GM23338 (cell line): ENCODE measurements at regions not wholly inside any gene's neighbourhood (a gene's known extent, or its start where the extent isn't known, plus 50 kb on each side); places are given as distances from the start of the nearest gene placed in this dataset.

Experiments used
- ATAC-seq: fragments of 200-7000 bp; cut with Tn5 transposase; 3 replicates; pipeline ENCODE4 v1.9.1; 2020
- DNase-seq: peaks from one replicate; pipeline ENCODE4 v3.0.0-alpha.2; 2015; ENCODE audit warnings: low spot score
- H2AFZ ChIP-seq: fragments of 200-600 bp; sonication (generic); 2 replicates; pipeline ENCODE4 v1.8.0; 2016; ENCODE audit warnings: antibody characterized with exemption, mild to moderate bottlenecking, moderate library complexity
- H3F3A ChIP-seq: fragments of 200-600 bp; sonication (generic); replicated peaks from 2 replicates; pipeline ENCODE4 v1.8.0; 2017; ENCODE audit warnings: antibody characterized with exemption, mixed run types, low read depth
- H3K27ac ChIP-seq: fragments of 200-600 bp; sonication (generic); 2 replicates; pipeline ENCODE4 v1.6.1; 2016; ENCODE audit warnings: low read depth
- H3K27me3 ChIP-seq: fragments of 200-600 bp; sonication (generic); 2 replicates; pipeline ENCODE4 v1.8.0; 2016; ENCODE audit warnings: mild to moderate bottlenecking, mixed run types, moderate library complexity; ENCODE audit not compliant: insufficient read depth
- H3K36me3 ChIP-seq: fragments of 200-600 bp; sonication (generic); 2 replicates; pipeline ENCODE4 v1.8.0; 2016; ENCODE audit warnings: mild to moderate bottlenecking; ENCODE audit not compliant: insufficient read depth
- H3K4me1 ChIP-seq: fragments of 200-600 bp; sonication (generic); 2 replicates; pipeline ENCODE4 v1.8.0; 2016; ENCODE audit warnings: mild to moderate bottlenecking, moderate library complexity; ENCODE audit not compliant: insufficient read depth
- H3K4me2 ChIP-seq: fragments of 200-600 bp; sonication (generic); 2 replicates; pipeline ENCODE4 v1.7.1; 2017; ENCODE audit warnings: mixed run types
- H3K4me3 ChIP-seq: fragments of 200-600 bp; sonication (generic); 2 replicates; pipeline ENCODE4 v1.6.1; 2016; ENCODE audit warnings: mixed run types
- H3K79me2 ChIP-seq: fragments of 200-600 bp; sonication (generic); replicated peaks from 2 replicates; pipeline ENCODE4 v1.8.0; 2017; ENCODE audit warnings: mild to moderate bottlenecking; ENCODE audit not compliant: insufficient read depth
- H3K9me2 ChIP-seq: fragments of 200-600 bp; sonication (generic); 2 replicates; pipeline ENCODE4 v1.8.0; 2017; ENCODE audit not compliant: insufficient read depth
- H4K20me1 ChIP-seq: fragments of 200-600 bp; sonication (generic); replicated peaks from 2 replicates; pipeline ENCODE4 v1.8.0; 2017; ENCODE audit warnings: mild to moderate bottlenecking; ENCODE audit not compliant: insufficient read depth
- H3K27ac Mint-ChIP-seq: 2 replicates; pipeline ENCODE4 v1.8.0; 2020; ENCODE audit warnings: inconsistent platforms, mild to moderate bottlenecking, moderate library complexity, mixed read lengths
- H3K27me3 Mint-ChIP-seq: 3 replicates; pipeline ENCODE4 v1.8.0; 2022; ENCODE audit warnings: low read depth, mild to moderate bottlenecking, moderate library complexity, mixed read lengths, inconsistent platforms; ENCODE audit not compliant: insufficient read depth, poor library complexity
- H3K36me3 Mint-ChIP-seq: 3 replicates; pipeline ENCODE4 v1.8.0; 2021; ENCODE audit warnings: low read depth, mild to moderate bottlenecking, inconsistent platforms, moderate library complexity, mixed read lengths
- H3K4me1 Mint-ChIP-seq: 3 replicates; pipeline ENCODE4 v1.8.0; 2020; ENCODE audit warnings: mild to moderate bottlenecking, inconsistent platforms, mixed read lengths
- H3K4me3 Mint-ChIP-seq: 3 replicates; pipeline ENCODE4 v1.8.0; 2021; ENCODE audit warnings: moderate library complexity, mild to moderate bottlenecking, inconsistent platforms, mixed read lengths
- H3K9me3 Mint-ChIP-seq: 3 replicates; pipeline ENCODE4 v1.8.0; 2020; ENCODE audit warnings: moderate library complexity, mild to moderate bottlenecking, inconsistent platforms, mixed read lengths
- CREB1 ChIP-seq: fragments of 250-450 bp; sonication (Bioruptor Pico); IDR thresholded peaks from 2 replicates; pipeline ENCODE4 v1.5.0; 2020; ENCODE audit warnings: low read depth, mild to moderate bottlenecking, moderate library complexity
- EZH2 ChIP-seq: fragments of 200-600 bp; sonication (generic); IDR thresholded peaks from one replicate; pipeline ENCODE4 v1.8.0; 2017; ENCODE audit warnings: antibody characterized with exemption, mild to moderate bottlenecking, low read depth; ENCODE audit not compliant: unreplicated experiment
- EZH2phosphoT487 ChIP-seq: fragments of 200-600 bp; sonication (generic); IDR thresholded peaks from one replicate; pipeline ENCODE4 v1.8.1; 2018; ENCODE audit warnings: antibody characterized with exemption; ENCODE audit not compliant: unreplicated experiment
- JUNB ChIP-seq: IDR thresholded peaks from one replicate; pipeline ENCODE4 v1.6.1; 2016; ENCODE audit warnings: antibody characterized with exemption; ENCODE audit not compliant: unreplicated experiment
- POLR2AphosphoS5 ChIP-seq: IDR thresholded peaks from 2 replicates; pipeline ENCODE4 v1.6.1; 2016; ENCODE audit warnings: antibody characterized with exemption, low read depth
- ZNF114 ChIP-seq: fragments of 250-450 bp; sonication (Bioruptor Pico); IDR thresholded peaks from 2 replicates; pipeline ENCODE4 v1.5.0; 2020; ENCODE audit warnings: mild to moderate bottlenecking, moderate library complexity
- ZNF331 ChIP-seq: fragments of 250-450 bp; sonication (Bioruptor Pico); IDR thresholded peaks from 2 replicates; pipeline ENCODE4 v1.5.0; 2020; ENCODE audit warnings: low read depth, mild to moderate bottlenecking, moderate library complexity
- TF ChIP-seq, protein P1 (sequence below): IDR thresholded peaks from 2 replicates; pipeline ENCODE4 v1.6.1; 2016; ENCODE audit warnings: antibody characterized with exemption
- TF ChIP-seq, protein P2 (sequence below): IDR thresholded peaks from one replicate; pipeline ENCODE4 v1.6.1; 2018; ENCODE audit warnings: antibody characterized with exemption; ENCODE audit not compliant: unreplicated experiment

DNA sequence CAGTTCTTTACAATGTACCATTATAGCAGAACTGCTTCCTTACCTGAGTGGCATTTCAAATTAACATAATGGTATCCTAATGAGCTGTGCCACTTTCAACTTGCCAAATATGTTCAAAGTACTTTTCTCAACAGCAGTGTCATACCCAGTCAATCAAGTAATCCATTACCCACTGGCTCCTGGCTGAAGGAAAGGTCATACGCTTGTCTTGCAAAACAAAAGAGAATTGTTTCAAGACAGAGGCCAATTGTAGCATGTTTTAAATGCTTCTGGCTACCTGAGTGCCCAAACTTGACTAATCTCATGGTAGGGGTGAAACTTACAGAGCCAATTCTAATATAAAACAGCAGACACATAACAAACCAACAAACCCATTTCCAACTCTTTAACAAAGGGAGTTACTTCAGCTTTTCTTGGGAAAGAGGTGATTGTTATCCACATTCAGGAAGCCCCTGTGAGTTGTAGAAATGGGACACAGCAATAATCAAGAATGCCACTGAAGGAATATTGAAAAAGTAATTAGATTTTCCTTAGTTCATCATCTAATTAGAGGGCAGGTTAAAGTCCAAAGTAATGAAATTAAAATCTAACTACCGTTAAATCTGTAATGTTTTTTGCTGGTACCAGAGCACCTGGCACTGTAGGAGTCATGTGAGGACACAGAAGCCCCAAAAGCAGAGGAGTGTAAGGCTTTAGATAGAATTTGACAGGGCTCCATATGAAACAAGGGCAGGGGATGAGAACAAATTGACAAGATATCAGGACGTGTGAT is 241.9 kb downstream of the RWDD3 start:
- H3K4me2 ChIP-seq, result no peak overlapping the region
- Mint-ChIP-seq H3K27me3 (no peaks in the 10 kb centered on the region), H3K27ac (no peak overlapping the region), H3K36me3 (peaks cover 13% of the 10 kb centered on the region; the same call in 2 of the 3 replicates), H3K4me3 (no peak overlapping the region), H3K4me1 (no peaks in the 10 kb centered on the region; the same call in 2 of the 3 replicates), H3K9me3 (peaks cover 21% of the 10 kb centered on the region)
- no peaks in the 10 kb centered on the region for H3F3A ChIP-seq
- no peak overlapping the region for H3K27ac ChIP-seq
- H4K20me1 ChIP-seq, result no peaks in the 10 kb centered on the region
- DNase-seq (no peak), ATAC-seq (no peak)
- no peak overlapping the region for H3K4me3 ChIP-seq
- no peaks in the 10 kb centered on the region for H3K27me3 ChIP-seq
- H3K4me1 ChIP-seq, result no peaks in the 10 kb centered on the region
- H3K36me3 ChIP-seq, result no peaks in the 10 kb centered on the region
- no peaks in the 10 kb centered on the region for H3K79me2 ChIP-seq
- TF ChIP-seq EZH2phosphoT487, result no peak
- H2AFZ ChIP-seq, result no peak overlapping the region; the same call in 1 of the 2 replicates
- H3K9me2 ChIP-seq, result peaks cover 17% of the 10 kb centered on the region; the same call in 1 of the 2 replicates

DNA sequence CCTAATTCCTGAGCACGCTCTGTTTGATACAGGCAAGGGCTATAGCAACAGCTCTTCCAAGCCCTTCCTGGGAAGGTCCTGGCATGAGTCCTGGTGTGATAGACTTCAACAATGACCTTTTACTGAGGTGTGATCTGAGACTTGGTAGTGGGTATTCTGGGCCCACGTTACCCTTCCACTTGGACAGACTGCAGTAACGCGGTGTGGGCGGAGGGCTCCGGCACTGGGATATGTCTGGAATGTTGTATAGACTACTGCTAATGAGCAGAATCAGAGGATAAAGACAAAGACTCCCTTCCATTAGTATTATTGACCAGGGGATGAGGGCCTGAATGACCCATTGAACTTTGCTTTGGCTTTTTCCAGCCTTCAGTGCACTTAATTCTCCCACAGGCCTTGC is 262.3 kb downstream of the RWDD3 start:
- DNase-seq (no peak), ATAC-seq (no peak)
- Mint-ChIP-seq H3K27ac (no peak overlapping the region), H3K36me3 (no peaks in the 10 kb centered on the region), H3K4me1 (peaks cover 6% of the 10 kb centered on the region), H3K4me3 (no peak overlapping the region), H3K27me3 (peaks cover 2% of the 10 kb centered on the region), H3K9me3 (no peaks in the 10 kb centered on the region)
- Histone ChIP-seq H3K27me3 (no peaks in the 10 kb centered on the region), H3K36me3 (no peaks in the 10 kb centered on the region), H3K27ac (no peak overlapping the region), H3K9me2 (peaks cover 19% of the 10 kb centered on the region; the same call in 1 of the 2 replicates), H3F3A (no peaks in the 10 kb centered on the region), H3K4me1 (peaks cover 3% of the 10 kb centered on the region; the same call in 1 of the 2 replicates), H2AFZ (no peak overlapping the region), H4K20me1 (no peaks in the 10 kb centered on the region), H3K4me2 (no peak overlapping the region), H3K4me3 (no peak overlapping the region), H3K79me2 (no peaks in the 10 kb centered on the region)
- TF ChIP-seq JUNB (no peak), ZNF114 (CRISPR knock-in tag) (no peak), POLR2AphosphoS5 (no peak), ZNF331 (no peak)
- TF ChIP-seq, protein P1, sequence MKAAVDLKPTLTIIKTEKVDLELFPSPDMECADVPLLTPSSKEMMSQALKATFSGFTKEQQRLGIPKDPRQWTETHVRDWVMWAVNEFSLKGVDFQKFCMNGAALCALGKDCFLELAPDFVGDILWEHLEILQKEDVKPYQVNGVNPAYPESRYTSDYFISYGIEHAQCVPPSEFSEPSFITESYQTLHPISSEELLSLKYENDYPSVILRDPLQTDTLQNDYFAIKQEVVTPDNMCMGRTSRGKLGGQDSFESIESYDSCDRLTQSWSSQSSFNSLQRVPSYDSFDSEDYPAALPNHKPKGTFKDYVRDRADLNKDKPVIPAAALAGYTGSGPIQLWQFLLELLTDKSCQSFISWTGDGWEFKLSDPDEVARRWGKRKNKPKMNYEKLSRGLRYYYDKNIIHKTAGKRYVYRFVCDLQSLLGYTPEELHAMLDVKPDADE, result no peak

DNA sequence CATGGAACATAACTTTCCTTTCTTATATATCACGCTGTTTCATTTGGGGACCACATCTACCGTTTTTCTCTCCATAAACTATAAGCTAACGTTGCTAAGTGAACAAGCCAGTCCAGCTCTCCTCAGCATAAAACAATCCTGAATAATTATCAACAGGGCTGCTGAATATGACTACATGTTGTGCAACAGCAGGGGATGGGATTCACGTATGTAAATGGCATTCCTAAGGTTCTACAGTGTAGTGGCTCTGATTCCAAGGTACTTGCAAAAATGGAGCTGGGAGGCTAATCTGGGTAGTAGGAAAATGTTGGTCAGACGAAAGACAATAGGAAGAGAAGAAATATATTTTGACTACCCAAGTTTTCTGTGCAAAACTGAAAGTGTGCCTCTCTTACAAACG is 262.8 kb downstream of the RWDD3 start:
- no peaks in the 10 kb centered on the region for H3K9me3 Mint-ChIP-seq
- no peak overlapping the region for H3K4me3 ChIP-seq
- no peak for DNase-seq
- no peak overlapping the region for H3K27ac ChIP-seq
- no peaks in the 10 kb centered on the region for H3K27me3 ChIP-seq
- H3K27ac Mint-ChIP-seq, result no peak overlapping the region
- H3K79me2 ChIP-seq, result no peaks in the 10 kb centered on the region
- ATAC-seq, result no peak; the same call in 2 of the 3 replicates
- peaks cover 2% of the 10 kb centered on the region for H3K27me3 Mint-ChIP-seq
- H3K9me2 ChIP-seq, result peaks cover 19% of the 10 kb centered on the region; the same call in 1 of the 2 replicates
- H3K36me3 Mint-ChIP-seq, result no peaks in the 10 kb centered on the region
- no peaks in the 10 kb centered on the region for H3F3A ChIP-seq
- H3K4me1 ChIP-seq, result peaks cover 3% of the 10 kb centered on the region; the same call in 1 of the 2 replicates
- no peaks in the 10 kb centered on the region for H3K36me3 ChIP-seq
- peaks cover 6% of the 10 kb centered on the region for H3K4me1 Mint-ChIP-seq
- H3K4me2 ChIP-seq, result no peak overlapping the region
- no peaks in the 10 kb centered on the region for H4K20me1 ChIP-seq
- H2AFZ ChIP-seq, result peak overlapping the region; percentile 29; the same call in 1 of the 2 replicates
- H3K4me3 Mint-ChIP-seq, result no peak overlapping the region
- TF ChIP-seq CREB1 (CRISPR knock-in tag) (no peak), ZNF114 (CRISPR knock-in tag) (no peak), POLR2AphosphoS5 (no peak), EZH2 (no peak)
- TF ChIP-seq, protein P2, sequence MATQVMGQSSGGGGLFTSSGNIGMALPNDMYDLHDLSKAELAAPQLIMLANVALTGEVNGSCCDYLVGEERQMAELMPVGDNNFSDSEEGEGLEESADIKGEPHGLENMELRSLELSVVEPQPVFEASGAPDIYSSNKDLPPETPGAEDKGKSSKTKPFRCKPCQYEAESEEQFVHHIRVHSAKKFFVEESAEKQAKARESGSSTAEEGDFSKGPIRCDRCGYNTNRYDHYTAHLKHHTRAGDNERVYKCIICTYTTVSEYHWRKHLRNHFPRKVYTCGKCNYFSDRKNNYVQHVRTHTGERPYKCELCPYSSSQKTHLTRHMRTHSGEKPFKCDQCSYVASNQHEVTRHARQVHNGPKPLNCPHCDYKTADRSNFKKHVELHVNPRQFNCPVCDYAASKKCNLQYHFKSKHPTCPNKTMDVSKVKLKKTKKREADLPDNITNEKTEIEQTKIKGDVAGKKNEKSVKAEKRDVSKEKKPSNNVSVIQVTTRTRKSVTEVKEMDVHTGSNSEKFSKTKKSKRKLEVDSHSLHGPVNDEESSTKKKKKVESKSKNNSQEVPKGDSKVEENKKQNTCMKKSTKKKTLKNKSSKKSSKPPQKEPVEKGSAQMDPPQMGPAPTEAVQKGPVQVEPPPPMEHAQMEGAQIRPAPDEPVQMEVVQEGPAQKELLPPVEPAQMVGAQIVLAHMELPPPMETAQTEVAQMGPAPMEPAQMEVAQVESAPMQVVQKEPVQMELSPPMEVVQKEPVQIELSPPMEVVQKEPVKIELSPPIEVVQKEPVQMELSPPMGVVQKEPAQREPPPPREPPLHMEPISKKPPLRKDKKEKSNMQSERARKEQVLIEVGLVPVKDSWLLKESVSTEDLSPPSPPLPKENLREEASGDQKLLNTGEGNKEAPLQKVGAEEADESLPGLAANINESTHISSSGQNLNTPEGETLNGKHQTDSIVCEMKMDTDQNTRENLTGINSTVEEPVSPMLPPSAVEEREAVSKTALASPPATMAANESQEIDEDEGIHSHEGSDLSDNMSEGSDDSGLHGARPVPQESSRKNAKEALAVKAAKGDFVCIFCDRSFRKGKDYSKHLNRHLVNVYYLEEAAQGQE, result no peak
- TF ChIP-seq, protein P1, result no peak
